ENCODE measurements at regions not wholly inside any gene's neighbourhood (a gene's known extent, or its start where the extent isn't known, plus 50 kb on each side); places are given as distances from the start of the nearest gene placed in this dataset.

GRCh38 chr1:188371295-188371806 lies 1542.6 kb downstream of the PLA2G4A start:
- in situ Hi-C loops (cut with HindIII; ENCODE audit: low pct_unique_long_range_greater_than_20kb, low sequenced_read_pairs): no loop called here

GRCh38 chr1:188372821-188373220 lies 1544.1 kb downstream of the PLA2G4A start:
- DNase-seq (ENCODE audit: low read depth): no peak
- in situ Hi-C loops (cut with HindIII; ENCODE audit: low pct_unique_long_range_greater_than_20kb, low sequenced_read_pairs): no loop called here

More at GRCh38 chr1:188371295-188371806, 1542.6 kb downstream of the PLA2G4A start:
- DNase-seq (ENCODE audit: low read depth): no peak

- in situ Hi-C loops (cut with HindIII; ENCODE audit: low pct_unique_long_range_greater_than_20kb, low sequenced_read_pairs): no loop called here
- DNase-seq (ENCODE audit: low read depth): no peak
These were observed 1554.1 kb downstream of the PLA2G4A start for GRCh38 chr1:188382851-188383250.

GRCh38 chr1:188386161-188386560 lies 1557.4 kb downstream of the PLA2G4A start:
- in situ Hi-C loops (cut with HindIII; ENCODE audit: low pct_unique_long_range_greater_than_20kb, low sequenced_read_pairs): no loop called here
- no peak for DNase-seq (ENCODE audit: low read depth)

- no peak for DNase-seq (ENCODE audit: low read depth)
- in situ Hi-C loops (cut with HindIII; ENCODE audit: low pct_unique_long_range_greater_than_20kb, low sequenced_read_pairs): no loop called here
These were observed 1557.9 kb downstream of the PLA2G4A start for GRCh38 chr1:188386666-188387065.

GRCh38 chr1:188394677-188395076 lies 1565.9 kb downstream of the PLA2G4A start:
- in situ Hi-C loops (cut with HindIII; ENCODE audit: low pct_unique_long_range_greater_than_20kb, low sequenced_read_pairs): no loop called here
- DNase-seq (ENCODE audit: low read depth): no peak

- no peak for DNase-seq (ENCODE audit: low read depth)
- in situ Hi-C loops (cut with HindIII; ENCODE audit: low pct_unique_long_range_greater_than_20kb, low sequenced_read_pairs): no loop called here
These were observed 1568.8 kb downstream of the PLA2G4A start for GRCh38 chr1:188397521-188397920.

GRCh38 chr1:188402986-188403385 lies 1574.2 kb downstream of the PLA2G4A start:
- in situ Hi-C loops (cut with HindIII; ENCODE audit: low pct_unique_long_range_greater_than_20kb, low sequenced_read_pairs): no loop called here
- DNase-seq (ENCODE audit: low read depth): no peak

- in situ Hi-C loops (cut with HindIII; ENCODE audit: low pct_unique_long_range_greater_than_20kb, low sequenced_read_pairs): no loop called here
- DNase-seq (ENCODE audit: low read depth): no peak
These were observed 1577.9 kb downstream of the PLA2G4A start for GRCh38 chr1:188406636-188407035.

- DNase-seq (ENCODE audit: low read depth): no peak
- in situ Hi-C loops (cut with HindIII; ENCODE audit: low pct_unique_long_range_greater_than_20kb, low sequenced_read_pairs): no loop called here
These were observed 1591.4 kb downstream of the PLA2G4A start for GRCh38 chr1:188420177-188420576.

- DNase-seq (ENCODE audit: low read depth): no peak
- in situ Hi-C loops (cut with HindIII; ENCODE audit: low pct_unique_long_range_greater_than_20kb, low sequenced_read_pairs): no loop called here
These were observed 1594.3 kb downstream of the PLA2G4A start for GRCh38 chr1:188423073-188423472.

GRCh38 chr1:188424176-188424575 lies 1595.4 kb downstream of the PLA2G4A start:
- in situ Hi-C loops (cut with HindIII; ENCODE audit: low pct_unique_long_range_greater_than_20kb, low sequenced_read_pairs): no loop called here
- DNase-seq (ENCODE audit: low read depth): no peak

GRCh38 chr1:188425687-188426086 lies 1596.9 kb downstream of the PLA2G4A start:
- DNase-seq (ENCODE audit: low read depth): no peak
- in situ Hi-C loops (cut with HindIII; ENCODE audit: low pct_unique_long_range_greater_than_20kb, low sequenced_read_pairs): no loop called here

GRCh38 chr1:188426561-188426960 lies 1597.8 kb downstream of the PLA2G4A start:
- no peak for DNase-seq (ENCODE audit: low read depth)
- in situ Hi-C loops (cut with HindIII; ENCODE audit: low pct_unique_long_range_greater_than_20kb, low sequenced_read_pairs): no loop called here

- in situ Hi-C loops (cut with HindIII; ENCODE audit: low pct_unique_long_range_greater_than_20kb, low sequenced_read_pairs): no loop called here
These were observed 1598.9 kb downstream of the PLA2G4A start for GRCh38 chr1:188427642-188428041.

GRCh38 chr1:188429386-188429785 lies 1600.6 kb downstream of the PLA2G4A start:
- DNase-seq (ENCODE audit: low read depth): no peak
- in situ Hi-C loops (cut with HindIII; ENCODE audit: low pct_unique_long_range_greater_than_20kb, low sequenced_read_pairs): no loop called here

More at GRCh38 chr1:188427642-188428041, 1598.9 kb downstream of the PLA2G4A start:
- no peak for DNase-seq (ENCODE audit: low read depth)

GRCh38 chr1:188432427-188432826 lies 1603.7 kb downstream of the PLA2G4A start:
- in situ Hi-C loops (cut with HindIII; ENCODE audit: low pct_unique_long_range_greater_than_20kb, low sequenced_read_pairs): no loop called here
- DNase-seq (ENCODE audit: low read depth): no peak

GRCh38 chr1:188433425-188433824 lies 1604.7 kb downstream of the PLA2G4A start:
- in situ Hi-C loops (cut with HindIII; ENCODE audit: low pct_unique_long_range_greater_than_20kb, low sequenced_read_pairs): no loop called here
- no peak for DNase-seq (ENCODE audit: low read depth)

GRCh38 chr1:188444526-188444925 lies 1615.8 kb downstream of the PLA2G4A start:
- no peak for DNase-seq (ENCODE audit: low read depth)
- in situ Hi-C loops (cut with HindIII; ENCODE audit: low pct_unique_long_range_greater_than_20kb, low sequenced_read_pairs): no loop called here

- in situ Hi-C loops (cut with HindIII; ENCODE audit: low pct_unique_long_range_greater_than_20kb, low sequenced_read_pairs): no loop called here
- no peak for DNase-seq (ENCODE audit: low read depth)
These were observed 1634.1 kb downstream of the PLA2G4A start for GRCh38 chr1:188462837-188463236.

- in situ Hi-C loops (cut with HindIII; ENCODE audit: low pct_unique_long_range_greater_than_20kb, low sequenced_read_pairs): no loop called here
- no peak for DNase-seq (ENCODE audit: low read depth)
These were observed 1635.2 kb downstream of the PLA2G4A start for GRCh38 chr1:188463919-188464318.
